Right hindlimb (tissue), 1 donor: ENCODE measurements at regions not wholly inside any gene's neighbourhood (a gene's known extent, or its start where the extent isn't known, plus 50 kb on each side); places are given as distances from the start of the nearest gene placed in this dataset.

Experiments used
- DNase-seq: peaks from one replicate; pipeline ENCODE4 v3.0.0-alpha.2; 2018

DNA sequence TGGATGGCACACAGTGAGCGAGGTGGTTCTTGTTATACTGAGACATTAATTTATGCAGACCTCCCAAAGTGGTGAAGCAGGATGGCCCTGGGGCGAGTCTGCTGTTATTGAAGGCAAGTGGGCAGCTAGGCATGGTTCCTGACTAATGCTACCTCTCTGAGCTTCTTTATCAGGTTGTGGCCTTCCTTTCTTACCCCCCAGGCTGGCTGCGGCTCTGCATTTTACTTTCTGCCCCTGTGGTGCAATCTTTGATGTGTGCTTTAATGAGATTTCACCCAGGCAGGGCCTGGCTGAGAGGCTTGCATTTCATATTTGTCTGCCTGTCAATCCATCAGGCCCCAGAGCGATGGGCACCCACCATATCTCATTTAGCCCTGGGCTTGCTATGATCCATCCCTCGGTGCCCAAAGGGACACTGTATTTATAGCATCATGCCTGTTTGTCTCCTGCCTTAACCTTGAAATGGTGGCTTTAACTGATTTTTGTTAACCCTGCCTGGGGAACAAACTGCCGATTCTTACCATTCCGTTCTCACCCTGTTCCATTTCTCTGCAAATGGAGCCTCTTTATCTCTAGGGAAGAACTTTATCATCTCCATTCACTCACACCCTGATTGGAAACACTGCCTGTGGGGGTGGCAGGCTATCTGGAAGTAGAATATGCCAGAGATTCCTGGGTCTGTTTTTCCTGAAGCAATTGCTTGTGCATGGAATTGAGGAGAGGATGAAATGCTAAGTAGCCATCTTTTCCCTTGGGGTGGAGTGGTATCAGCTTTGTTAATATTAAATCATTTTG, 316.2 kb upstream of the THSD7B start:
- no peak for DNase-seq

DNA sequence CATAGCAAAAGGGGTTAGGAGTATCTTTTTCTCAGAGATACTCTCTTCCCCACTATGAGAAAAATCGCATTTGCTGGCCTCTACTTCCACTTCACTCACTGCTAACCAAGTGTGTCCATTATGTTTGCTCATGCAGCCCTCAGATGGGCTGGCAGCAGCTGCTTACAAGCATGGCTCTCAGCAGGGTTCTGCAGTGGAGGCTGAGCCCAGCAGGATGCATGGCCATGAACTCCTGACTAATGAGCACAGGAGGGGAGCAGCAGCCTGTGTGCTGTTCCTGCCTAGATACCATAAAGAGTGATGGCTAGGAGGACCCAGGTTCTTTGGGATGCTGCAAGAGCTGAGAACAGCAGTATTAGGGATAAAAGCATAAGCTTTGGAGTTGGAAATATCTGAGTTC, 316.9 kb upstream of the THSD7B start:
- no peak for DNase-seq

DNA sequence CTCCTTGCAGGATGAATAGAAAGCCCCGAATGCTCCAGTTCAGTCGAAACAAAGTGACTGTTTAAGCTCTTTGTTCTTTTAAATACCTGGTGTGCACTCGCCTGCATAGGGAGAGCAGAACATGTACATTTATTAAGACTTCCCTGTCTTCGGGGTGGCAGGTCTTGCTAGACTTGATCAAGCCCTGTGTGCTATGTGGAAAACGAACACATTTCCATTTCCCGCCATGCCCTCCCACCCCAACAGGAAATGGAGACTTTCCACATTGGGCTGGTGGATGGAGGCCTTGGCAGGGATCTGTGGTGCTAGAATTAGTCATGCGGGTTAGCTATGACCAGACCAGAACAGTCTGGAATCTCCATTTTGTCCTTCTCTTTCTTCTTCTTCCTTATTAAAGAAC, 321.0 kb upstream of the THSD7B start:
- DNase-seq = peak; percentile 35

DNA sequence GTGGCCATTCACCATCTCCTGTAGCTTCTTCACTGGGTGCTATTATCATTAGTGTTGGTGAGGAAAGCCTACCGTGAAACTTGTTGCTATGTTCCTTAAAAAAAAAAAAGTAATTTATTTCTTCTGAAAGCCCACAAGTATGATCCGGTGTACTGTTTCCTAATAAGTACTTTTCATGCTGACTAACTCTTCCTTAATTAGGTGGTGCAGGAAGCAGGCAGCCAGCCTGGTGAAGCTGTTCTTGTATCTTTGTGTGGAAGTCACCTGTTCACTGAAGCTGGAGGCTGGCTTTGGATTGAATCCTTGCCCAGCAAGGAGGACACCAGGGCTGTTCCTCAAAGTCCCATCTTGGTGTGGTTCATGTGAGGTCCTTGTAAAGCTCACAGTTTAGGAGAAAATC, 321.7 kb upstream of the THSD7B start:
- no peak for DNase-seq

DNA sequence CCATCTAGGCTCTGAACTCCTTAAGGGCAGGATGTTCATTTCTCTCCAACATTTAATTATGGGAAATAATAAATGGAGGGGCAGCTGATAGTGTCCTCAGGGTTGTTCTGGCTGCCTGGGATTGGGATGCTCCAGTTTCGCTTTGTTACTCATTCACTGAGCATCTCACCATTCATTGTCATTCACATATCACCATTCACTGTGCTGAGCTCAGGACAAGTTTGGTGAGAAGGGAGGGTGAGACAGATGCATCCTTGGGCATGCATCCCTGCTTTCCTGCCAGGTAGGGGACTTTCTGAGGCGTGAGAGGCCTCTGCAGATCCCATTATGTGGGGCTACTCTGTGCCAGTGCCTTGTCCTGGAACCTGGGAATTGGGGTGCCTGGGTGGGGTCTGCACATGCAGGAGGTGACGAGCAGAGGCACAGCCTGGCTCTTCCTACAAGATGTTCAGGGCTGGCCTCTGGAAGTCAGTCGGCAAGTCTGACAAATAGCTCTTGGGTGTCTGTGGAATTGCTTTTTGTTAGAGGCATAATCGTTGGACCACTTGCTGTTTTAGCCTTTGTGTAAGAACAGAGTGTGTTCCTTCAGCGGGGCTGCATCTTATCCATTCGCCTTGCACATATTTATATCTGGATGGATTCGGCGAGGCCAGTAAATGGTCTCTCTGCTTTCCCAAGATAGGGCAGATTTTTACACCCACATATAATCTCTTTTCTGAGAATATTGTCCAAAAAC, 323.2 kb upstream of the THSD7B start:
- no peak for DNase-seq

DNA sequence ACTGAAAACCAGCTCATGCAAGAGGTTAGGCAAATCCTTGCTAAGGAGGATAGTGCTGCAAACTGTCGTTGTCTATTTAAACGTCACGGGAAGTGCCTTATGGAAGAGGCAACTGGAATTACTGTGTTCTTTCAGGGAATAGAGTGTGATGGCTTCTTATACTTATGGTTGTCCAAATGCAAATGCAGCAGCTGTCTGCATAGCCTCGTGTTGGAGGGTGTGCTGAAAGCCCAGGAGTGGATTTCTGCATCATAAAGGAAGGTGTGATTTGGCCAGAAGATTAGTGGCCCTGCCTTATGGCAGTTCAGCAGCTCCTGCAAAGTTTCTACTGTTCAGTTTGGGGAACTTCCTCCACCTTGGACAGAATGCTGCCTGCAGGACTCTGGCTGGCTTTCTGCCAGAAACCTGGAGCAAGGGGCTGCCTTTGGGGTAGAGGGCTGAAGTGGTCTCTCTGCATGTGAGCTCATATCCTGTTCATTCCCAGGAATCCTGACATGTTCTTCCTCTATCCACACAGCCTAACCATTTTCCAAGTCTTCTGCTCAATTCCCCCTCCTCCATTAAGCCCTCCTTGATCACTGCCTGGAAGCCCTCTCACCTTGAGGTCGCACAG, 321.2 kb upstream of the CXCR4 start:
- DNase-seq = no peak

DNA sequence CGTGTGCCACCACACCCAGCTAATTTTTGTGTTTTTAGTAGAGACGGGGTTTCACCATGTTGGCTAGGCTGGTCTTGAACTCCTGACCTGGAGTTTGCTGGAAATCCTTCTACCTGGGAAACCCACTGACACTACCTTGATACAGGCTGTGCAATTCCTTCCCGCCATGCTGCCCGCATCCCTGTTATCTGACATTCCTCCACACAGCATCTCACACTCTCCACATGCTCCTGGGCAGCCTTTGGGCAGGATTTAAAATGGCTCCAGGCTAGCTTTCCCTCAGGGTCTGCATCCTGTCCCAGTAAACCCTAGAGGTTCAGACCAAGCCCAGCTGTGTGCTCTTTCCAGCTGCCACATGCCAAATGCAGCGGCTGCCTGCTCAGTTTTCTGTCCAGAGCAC, 319.5 kb upstream of the CXCR4 start:
- DNase-seq = no peak

DNA sequence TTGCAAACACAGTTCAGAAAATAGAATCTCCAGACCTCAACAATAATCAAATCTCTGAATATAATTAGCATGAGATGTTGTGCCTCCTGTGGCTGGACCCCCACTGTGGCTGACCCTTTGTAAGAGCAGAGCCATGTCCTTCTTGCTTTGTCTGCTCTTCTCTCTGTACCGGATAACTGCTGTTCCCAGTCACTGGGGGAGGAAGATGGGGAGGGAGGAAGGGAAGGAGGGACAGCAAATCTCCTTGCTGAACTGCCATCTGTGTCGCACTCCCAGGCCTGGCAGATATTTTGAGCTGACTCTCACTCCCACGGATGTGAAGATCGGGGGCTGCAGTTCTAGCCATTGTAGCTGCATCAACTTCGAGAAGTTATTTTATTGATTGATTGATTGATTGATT, 319.0 kb upstream of the CXCR4 start:
- no peak for DNase-seq

DNA sequence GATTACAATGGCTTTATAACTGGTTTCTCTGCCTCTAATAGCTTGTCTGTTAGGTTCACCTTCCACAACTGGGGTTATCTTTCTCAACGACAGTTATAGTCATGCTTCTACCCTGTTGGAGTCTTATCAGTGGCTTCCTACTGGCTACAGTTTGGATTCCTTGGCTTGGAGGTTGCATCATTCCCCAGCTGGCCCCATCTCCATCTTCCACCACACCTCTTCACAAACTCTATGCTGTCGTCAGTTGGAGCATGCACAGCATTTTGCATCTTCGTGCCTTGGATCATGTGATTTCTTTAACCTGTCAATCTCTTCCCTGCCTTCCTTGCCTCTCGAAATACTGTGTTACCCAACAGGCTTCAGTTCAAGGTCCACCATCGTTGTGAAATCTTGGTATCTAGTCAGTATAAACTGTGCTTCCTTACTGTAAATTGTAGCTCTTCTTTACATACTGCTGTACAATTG, 316.3 kb upstream of the CXCR4 start:
- DNase-seq = no peak

DNA sequence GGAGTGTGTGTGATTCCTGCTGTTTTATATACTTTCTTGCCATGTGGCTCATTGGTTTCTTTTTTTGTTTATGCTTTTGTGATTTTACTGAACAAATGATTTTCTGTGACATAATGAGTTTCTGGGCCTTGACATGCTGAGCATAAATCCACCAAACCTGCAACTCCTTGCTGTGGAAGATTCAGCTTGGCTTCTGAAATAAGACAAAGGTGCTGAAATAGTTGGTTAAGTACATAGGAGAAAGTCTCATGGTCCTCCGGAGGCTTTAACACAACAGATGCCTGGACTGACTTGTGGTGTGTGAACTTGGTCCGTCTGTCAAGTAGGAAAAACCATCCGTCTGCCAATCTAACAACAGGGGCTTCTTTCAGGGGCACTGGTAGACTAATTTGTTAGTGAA, 315.3 kb upstream of the CXCR4 start:
- no peak for DNase-seq

DNA sequence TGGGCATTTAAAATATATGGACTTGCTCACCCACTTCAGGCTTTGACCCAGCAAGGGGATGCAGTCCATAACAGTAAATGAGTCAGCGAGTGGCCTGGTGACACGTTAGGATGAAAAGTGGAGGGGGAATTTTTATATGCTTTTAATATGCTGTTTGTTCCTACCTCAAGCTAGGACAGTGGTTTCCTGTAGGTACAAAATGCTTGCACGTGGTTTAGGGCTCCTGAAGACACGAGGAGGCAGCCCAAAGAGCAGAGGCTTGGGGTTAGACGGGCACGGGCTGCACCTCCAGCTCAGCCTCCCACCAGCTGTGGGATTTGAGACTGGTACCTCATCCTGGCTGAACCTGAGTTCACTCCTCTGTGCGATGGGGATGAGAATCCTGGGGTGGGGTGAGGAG, 306.2 kb upstream of the CXCR4 start:
- no peak for DNase-seq

DNA sequence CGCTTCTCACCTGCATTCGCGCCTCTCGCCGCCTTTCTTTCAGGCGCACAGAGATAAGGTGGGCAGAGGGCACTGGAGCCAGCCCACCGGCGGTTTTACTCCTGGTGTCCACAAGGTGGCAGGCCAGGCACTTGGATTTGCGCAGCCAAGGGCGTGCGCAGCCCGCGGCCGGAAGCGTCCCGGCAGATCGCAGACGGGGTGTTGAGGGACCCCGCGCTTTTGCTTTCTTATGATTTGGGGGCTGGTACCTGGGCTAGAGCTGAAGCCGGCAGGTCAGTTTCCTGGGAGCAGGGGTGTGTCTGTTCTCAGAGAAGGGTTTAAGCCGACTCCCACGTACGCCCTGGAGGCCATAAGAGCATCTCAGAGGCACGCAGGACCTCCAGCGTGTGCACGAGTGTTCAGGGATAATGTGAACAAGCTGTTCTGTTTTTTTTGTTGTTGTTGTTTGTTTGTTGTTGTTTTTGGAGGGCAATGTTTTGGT, 305.6 kb upstream of the CXCR4 start:
- peak; percentile 80 for DNase-seq

DNA sequence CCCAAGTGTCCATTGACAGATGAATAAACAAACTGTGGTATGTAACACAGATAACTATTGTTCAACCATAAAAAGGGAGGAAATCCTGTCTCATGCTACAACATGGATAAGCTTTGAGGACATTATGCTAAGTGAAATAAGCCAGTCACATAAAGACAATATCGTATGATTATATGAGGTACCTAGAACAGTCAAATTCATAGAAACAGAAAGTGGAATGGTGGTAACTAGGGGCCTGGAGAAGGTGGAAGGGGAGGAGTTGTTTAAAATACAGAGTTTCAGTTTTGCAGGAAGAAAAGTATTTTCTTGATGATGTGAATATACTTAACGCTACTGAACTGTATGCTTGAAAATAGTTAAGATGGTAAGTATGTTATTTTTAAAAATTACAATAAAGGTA, 304.6 kb upstream of the CXCR4 start:
- DNase-seq = no peak

DNA sequence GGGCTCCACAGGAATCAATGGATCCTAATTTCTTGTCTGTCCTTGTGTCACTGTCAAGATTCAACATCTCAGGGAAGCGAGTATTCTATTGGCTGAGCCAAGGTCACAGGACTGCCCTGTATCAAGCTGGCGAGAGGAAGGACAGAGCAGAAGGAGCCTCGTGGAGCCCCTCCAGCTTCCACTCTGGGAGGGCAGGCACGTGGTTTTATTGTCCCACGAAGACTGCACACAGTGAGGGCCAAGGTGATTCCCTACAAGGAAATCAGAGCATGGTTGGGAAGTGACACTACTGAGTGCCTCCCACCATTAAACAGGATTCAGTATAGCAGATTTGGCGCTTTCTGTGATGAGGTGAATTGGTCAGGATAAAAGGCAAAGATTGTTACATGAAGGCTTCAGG, 302.4 kb upstream of the CXCR4 start:
- no peak for DNase-seq

DNA sequence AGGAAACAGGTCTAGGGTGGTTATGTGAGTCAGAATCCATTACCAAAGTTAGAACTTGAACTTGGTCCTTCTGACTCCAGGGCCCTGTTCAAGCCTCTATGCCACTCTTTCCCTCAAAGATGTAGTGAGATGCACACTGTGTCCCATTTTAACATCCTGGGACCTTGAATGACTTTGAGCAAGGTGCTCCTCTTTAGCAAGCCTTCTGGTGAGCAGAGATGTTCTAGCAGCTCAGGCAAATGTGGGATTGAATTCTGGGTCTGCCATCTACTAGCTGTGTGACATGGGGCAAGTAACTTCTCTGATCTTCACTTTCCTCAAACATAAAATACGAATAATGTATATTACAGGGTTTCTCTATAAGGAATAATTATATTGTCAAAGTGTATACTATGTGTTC, 294.0 kb upstream of the CXCR4 start:
- no peak for DNase-seq

DNA sequence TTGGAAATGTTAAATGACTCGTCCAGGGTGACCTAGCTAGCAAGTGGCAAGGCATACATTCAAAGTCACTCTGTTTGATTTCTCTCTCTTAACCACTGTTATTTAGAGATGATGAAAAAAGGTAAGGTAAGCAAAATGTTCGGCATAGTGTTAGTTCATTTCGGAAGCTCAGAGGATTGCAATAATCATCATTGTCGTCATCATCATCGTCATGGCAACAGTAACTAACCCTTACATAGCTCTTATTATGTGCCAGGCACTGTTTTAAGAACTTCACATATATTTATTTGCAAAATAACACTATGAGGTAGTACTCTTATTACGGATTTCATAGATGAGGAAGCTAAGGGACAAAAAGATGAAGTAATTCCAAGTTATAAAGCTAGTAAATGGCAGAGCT, 292.7 kb upstream of the CXCR4 start:
- no peak for DNase-seq

DNA sequence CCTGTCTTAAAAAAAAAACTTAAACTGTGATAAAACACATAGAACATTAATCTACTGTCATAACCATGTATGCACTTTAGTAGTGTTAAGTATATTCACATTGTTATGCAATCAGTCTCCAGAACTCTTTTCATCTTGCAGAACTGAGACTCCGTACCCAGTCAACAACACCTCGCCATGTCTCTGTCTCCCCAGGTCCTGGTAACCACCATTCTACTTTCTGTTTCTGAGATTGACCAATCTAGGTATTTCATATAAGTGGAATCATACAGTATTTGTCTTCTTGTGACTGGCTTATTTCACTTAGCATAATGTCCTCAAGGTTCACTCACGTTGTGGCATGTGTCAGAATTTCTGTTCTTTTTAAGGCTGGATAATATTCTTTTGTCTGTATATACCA, 290.8 kb upstream of the CXCR4 start:
- no peak for DNase-seq

DNA sequence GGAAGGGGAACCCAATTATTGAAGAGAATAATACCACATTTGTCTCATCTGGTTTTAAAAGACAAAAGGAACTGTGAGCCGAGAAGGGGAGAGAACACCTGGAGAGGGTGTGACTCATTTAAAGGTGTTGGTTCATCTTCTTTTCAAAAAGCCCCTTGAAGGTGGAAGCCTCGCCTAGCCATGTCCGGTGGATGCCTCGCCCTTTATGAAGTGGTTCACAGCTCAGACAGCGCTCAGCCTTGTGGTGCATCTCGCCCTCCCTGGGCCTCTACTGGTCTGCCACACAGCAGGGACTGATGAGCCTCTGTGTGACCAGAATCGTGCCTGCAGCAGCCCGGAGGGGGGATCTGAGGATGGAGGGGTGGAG, 290.0 kb upstream of the CXCR4 start:
- DNase-seq = no peak

DNA sequence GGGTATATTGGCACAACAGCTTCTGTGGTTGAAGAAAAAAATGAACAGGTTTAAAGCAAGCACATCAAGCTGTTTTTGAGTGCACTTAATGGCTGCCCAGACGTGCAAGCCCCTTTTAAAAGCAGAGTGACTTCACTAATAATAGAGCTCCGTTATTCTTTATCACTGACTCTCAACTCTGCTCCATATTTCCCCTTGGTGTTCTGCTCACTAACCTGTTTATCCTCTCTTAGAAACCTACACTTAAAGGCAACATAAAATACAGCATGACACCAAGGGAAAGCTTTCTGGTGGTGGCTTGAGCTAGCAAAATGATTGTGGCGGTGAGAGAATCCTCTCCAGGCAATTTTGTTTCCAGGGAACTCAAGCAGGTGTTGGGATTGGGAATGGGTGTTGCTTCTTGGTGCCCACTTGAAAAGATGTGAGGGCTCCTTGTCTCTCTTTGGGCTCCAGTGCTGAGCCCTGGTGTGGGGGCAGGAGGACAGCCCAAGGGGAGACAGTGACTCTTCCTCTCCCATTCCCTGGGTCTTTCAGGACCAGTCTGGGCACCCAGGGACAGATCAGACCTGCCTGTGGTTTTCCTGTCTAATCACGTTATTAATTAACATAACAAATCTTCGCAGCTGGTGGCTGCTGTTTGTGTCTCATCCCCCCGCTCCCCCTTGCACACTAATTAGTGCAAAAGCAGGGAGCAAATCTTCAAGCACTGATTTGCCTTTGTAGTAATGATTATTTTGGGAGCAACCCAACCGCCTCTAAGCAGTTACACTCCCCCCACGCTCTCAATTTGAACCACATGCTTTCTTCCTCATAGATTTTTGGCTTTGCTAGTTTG, 289.4 kb upstream of the CXCR4 start:
- DNase-seq = no peak

DNA sequence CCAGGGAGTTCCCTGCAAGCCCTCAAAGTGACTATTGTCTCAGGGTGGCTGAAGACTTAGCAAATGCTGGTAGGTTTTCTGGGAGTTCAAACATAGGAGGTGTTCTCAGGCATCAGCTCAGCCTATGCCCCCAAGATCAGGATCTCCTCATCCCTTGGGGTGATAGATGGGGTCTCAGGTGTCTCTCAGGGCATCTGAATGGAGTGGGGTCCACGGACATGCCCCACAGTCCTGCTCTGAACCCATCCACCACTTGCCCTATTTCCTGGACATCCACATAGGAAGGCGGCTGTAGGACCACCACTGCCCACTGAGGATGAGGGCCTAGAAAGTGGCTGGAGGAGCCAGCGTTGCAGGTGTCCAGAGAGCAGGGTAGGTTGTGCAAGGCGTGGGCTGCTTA, 287.0 kb upstream of the CXCR4 start:
- DNase-seq = no peak

DNA sequence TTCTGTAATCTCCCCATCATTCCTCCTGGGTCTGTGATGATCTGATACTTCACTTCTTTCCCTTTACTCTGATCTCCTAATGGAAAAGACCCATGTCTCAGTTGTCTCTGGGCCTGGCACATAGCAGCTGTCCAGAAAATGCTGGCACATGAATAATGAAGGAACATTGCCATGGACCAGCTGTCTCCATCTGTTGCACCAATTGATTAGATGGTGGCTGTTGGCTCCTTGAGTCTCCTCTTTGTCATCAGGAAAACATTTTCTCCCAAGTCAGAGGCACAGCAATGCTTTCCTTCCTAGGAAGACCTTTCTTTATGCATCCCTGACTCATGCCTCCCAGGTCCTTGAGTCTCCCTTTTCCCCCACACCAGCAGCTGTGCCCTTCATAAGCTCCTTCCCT, 286.2 kb upstream of the CXCR4 start:
- peak; percentile 60 for DNase-seq

DNA sequence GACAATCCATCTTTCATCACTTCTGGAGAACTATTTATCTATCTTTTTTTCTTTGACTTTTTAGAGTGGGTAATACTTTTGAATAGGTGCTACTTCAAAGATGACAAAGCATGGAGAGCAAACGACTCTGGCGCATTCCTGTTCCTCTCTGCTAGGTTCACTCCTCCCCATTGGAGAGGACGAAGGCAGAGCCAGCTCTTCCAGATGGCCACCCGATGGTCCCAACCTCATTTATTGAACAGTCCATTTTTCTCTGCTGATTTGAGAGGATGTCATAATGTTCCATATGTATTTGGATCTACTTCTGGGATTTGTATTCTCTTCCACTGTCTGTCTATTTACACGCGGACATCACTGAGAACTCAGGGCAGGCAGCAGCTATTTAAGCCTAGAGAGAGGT, 284.3 kb upstream of the CXCR4 start:
- no peak for DNase-seq

DNA sequence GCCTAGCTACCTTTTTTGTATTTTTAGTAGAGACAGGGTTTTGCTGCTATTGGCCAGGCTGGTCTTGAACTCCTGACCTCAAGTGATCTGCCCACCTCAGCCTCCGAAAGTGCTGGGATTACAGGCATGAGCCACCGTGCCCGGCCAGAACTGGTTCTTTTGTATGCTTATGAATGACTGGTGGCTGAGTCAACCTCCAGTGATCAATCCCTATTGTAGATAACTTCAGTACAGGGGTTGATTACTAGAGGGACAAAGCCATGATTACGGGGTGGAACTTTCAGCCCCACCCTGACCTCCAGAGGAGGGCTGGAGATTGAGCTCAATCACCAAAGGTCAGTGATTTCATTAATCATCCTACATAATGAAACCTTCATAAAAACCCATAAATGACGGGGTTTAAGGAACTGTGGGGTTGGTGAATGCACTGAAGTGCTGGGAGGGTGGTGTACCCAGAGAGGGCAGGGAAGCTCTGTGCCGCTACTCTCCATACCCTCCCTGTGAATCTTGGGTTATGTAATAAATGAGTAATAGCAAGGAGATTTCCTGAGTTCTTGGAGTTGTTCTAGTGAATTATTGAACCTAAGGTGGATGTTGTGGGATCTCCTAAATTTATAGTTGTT, 281.8 kb upstream of the CXCR4 start:
- DNase-seq = no peak
